Left lobe of liver (tissue), 2 donors: ENCODE measurements at regions not wholly inside any gene's neighbourhood (a gene's known extent, or its start where the extent isn't known, plus 50 kb on each side); places are given as distances from the start of the nearest gene placed in this dataset.
A peak's percentile ranks its signal among the peaks of the same experiment; 100 is the strongest.
"Not testable (repeated sequence)": the region's sequence is repeated elsewhere in the genome, so short reads cannot be mapped to it uniquely, and the experiment has no call there.

Source experiments
- ATAC-seq: fragments of 200-7000 bp; cut with Tn5 transposase; one replicate; pipeline ENCODE4 v1.9.1; 2020; ENCODE audit warnings: mild to moderate bottlenecking, moderate library complexity
- DNase-seq: peaks from one replicate; pipeline ENCODE4 v3.0.0-alpha.2; 2020; ENCODE audit warnings: low spot score
- donor health status: DM: no; HTN: no; CAD: no; lungs with moderate emphysema.
- donor health status: DM: no; HTN: yes; CAD: no.

- ATAC-seq (no peak), DNase-seq (no peak)
These were observed 81.2 kb upstream of the ITGB1 start for GRCh38 chr10:33039181-33039580.

- DNase-seq (no peak), ATAC-seq (no peak)
These were observed 80.6 kb upstream of the ITGB1 start for GRCh38 chr10:33038672-33039071.

GRCh38 chr10:33037726-33038125 is 79.7 kb upstream of the ITGB1 start:
- DNase-seq (no peak), ATAC-seq (no peak)

- ATAC-seq (no peak), DNase-seq (no peak)
These were observed 78.6 kb upstream of the ITGB1 start for GRCh38 chr10:33036670-33037069.

- DNase-seq (no peak), ATAC-seq (no peak)
These were observed 77.4 kb upstream of the ITGB1 start for GRCh38 chr10:33035411-33035810.

GRCh38 chr10:33034931-33035330 is 76.9 kb upstream of the ITGB1 start:
- no peak for DNase-seq
- ATAC-seq = no peak

GRCh38 chr10:33032654-33033151 is 74.7 kb upstream of the ITGB1 start:
- DNase-seq (no peak), ATAC-seq (no peak)

GRCh38 chr10:33031815-33032653 is 74.0 kb upstream of the ITGB1 start:
- no peak for ATAC-seq
- DNase-seq = no peak

GRCh38 chr10:33031171-33031570 is 73.1 kb upstream of the ITGB1 start:
- ATAC-seq (no peak), DNase-seq (no peak)

- ATAC-seq = not testable (repeated sequence)
These were observed 70.5 kb upstream of the ITGB1 start for GRCh38 chr10:33028515-33028914.

GRCh38 chr10:33027088-33027487 is 69.1 kb upstream of the ITGB1 start:
- ATAC-seq (no peak), DNase-seq (no peak)

More at GRCh38 chr10:33028515-33028914, 70.5 kb upstream of the ITGB1 start:
- DNase-seq = not testable (repeated sequence)

GRCh38 chr10:33026422-33026821 is 68.4 kb upstream of the ITGB1 start:
- DNase-seq (no peak), ATAC-seq (no peak)

- ATAC-seq = no peak
- no peak for DNase-seq
These were observed 67.9 kb upstream of the ITGB1 start for GRCh38 chr10:33025910-33026309.

- DNase-seq (no peak), ATAC-seq (no peak)
These were observed 67.0 kb upstream of the ITGB1 start for GRCh38 chr10:33025039-33025438.

GRCh38 chr10:33022691-33023090 is 64.7 kb upstream of the ITGB1 start:
- ATAC-seq = no peak
- no peak for DNase-seq

- no peak for ATAC-seq
- DNase-seq = no peak
These were observed 64.1 kb upstream of the ITGB1 start for GRCh38 chr10:33022090-33022489.

- DNase-seq = no peak
- no peak for ATAC-seq
These were observed 59.0 kb upstream of the ITGB1 start for GRCh38 chr10:33016988-33017387.

- DNase-seq (no peak), ATAC-seq (peak; percentile 29)
These were observed 57.9 kb upstream of the ITGB1 start for GRCh38 chr10:33015761-33016547.

GRCh38 chr10:33013331-33013730 is 55.3 kb upstream of the ITGB1 start:
- ATAC-seq, DNase-seq: not testable (repeated sequence)

GRCh38 chr10:33012306-33012705 is 54.3 kb upstream of the ITGB1 start:
- ATAC-seq (no peak), DNase-seq (no peak)

- peak; percentile 48 for ATAC-seq
These were observed 52.4 kb upstream of the ITGB1 start for GRCh38 chr10:33010132-33011037.

More at GRCh38 chr10:33010132-33011037, 52.4 kb upstream of the ITGB1 start:
- DNase-seq = no peak
